HepG2 (cell line): ENCODE measurements at regions not wholly inside any gene's neighbourhood (a gene's known extent, or its start where the extent isn't known, plus 50 kb on each side); places are given as distances from the start of the nearest gene placed in this dataset.

ENCODE experiments used
- AHDC1 ChIP-seq: sonication (generic); formaldehyde crosslinking; IDR thresholded peaks from 2 replicates; pipeline ENCODE4 v1.5.1; 2020; ENCODE audit warnings: mild to moderate bottlenecking, missing genetic modification reagents, borderline replicate concordance
- ATRX ChIP-seq: sonication (generic); formaldehyde crosslinking; IDR thresholded peaks from 2 replicates; pipeline ENCODE4 v1.4.0; 2020; ENCODE audit warnings: missing genetic modification reagents, borderline replicate concordance
- CBFB ChIP-seq: sonication (generic); formaldehyde crosslinking; IDR thresholded peaks from 2 replicates; pipeline ENCODE4 v1.4.0; 2020; ENCODE audit warnings: missing genetic modification reagents
- CTCF ChIP-seq: sonication (generic); formaldehyde crosslinking; IDR thresholded peaks from 2 replicates; pipeline ENCODE4 v1.5.0; 2020; ENCODE audit warnings: mild to moderate bottlenecking, missing genetic modification reagents, moderate library complexity
- FOXP4 ChIP-seq: sonication (generic); formaldehyde crosslinking; IDR thresholded peaks from 2 replicates; pipeline ENCODE4 v1.4.0; 2020; ENCODE audit warnings: missing genetic modification reagents
- HDAC6 ChIP-seq: fragments of 200-600 bp; sonication (generic); IDR thresholded peaks from 2 replicates; pipeline ENCODE4 v1.7.0; 2017; ENCODE audit warnings: mild to moderate bottlenecking, antibody characterized with exemption, low read length, low read depth
- ZNF747 ChIP-seq: sonication (generic); formaldehyde crosslinking; IDR thresholded peaks from 2 replicates; pipeline ENCODE4 v1.8.1; 2023; ENCODE audit warnings: missing genetic modification reagents, mild to moderate bottlenecking, borderline replicate concordance
- ZNF878 ChIP-seq: sonication (generic); formaldehyde crosslinking; IDR thresholded peaks from 2 replicates; pipeline ENCODE4 v1.8.1; 2023; ENCODE audit warnings: mild to moderate bottlenecking, missing genetic modification reagents, moderate library complexity

GRCh38 chr10:21194510-21194993 lies 297.4 kb upstream of the NEBL start:
- TF ChIP-seq ATRX (no peak), ZNF878 (CRISPR knock-in tag) (no peak), HDAC6 (no peak), FOXP4 (CRISPR knock-in tag) (no peak), ZNF747 (CRISPR knock-in tag) (no peak), CTCF (CRISPR knock-in tag) (no peak), AHDC1 (CRISPR knock-in tag) (no peak), CBFB (CRISPR knock-in tag) (no peak)
